HCT116 (cell line): ENCODE measurements at regions not wholly inside any gene's neighbourhood (a gene's known extent, or its start where the extent isn't known, plus 50 kb on each side); places are given as distances from the start of the nearest gene placed in this dataset.

Experiments
- ATAC-seq: fragments of 200-7000 bp; cut with Tn5 transposase; 2 replicates; pipeline ENCODE4 v1.9.1; 2020; ENCODE audit warnings: mild to moderate bottlenecking, moderate library complexity
- BruUV-seq: library from RNA; stranded (reverse); fragments of 400-500 nt; replicated peaks from 2 replicates; lab custom pipeline; 2021; lab: Mats Ljungman, UMichigan
- CTCF ChIA-PET: fragments of 300-600 bp; sonication (Branson Sonifier 250); formaldehyde crosslinking; loops from one replicate; lab custom pipeline; 2021; ENCODE audit warnings: antibody characterized with exemption; lab: Charles Lee
- POLR2A ChIA-PET: fragments of 300-600, 350-600 bp; sonication (Branson Sonifier 250); formaldehyde crosslinking; loops from one replicate; lab custom pipeline; 2021; ENCODE audit warnings: antibody characterized with exemption; lab: Charles Lee
- RAD21 ChIA-PET, 2 experiments: fragments of 300-600 bp; sonication (Branson Sonifier 250); formaldehyde crosslinking; loops; one replicate each; lab custom pipeline; 2023; ENCODE audit warnings: low total read pairs in 2 of 2; ENCODE audit not compliant: uncharacterized antibody in 2 of 2, unreplicated experiment in 2 of 2, low non-redundant PET in 1 of 2; lab: Charles Lee
- DNase-seq: peaks from one replicate; pipeline ENCODE4 v3.0.0-alpha.2; 2010; ENCODE audit warnings: low read depth, low spot score
- H2AFZ ChIP-seq: fragments of 200-600 bp; shearing (Covaris generic), sonication (generic); 2 replicates; pipeline ENCODE4 v1.6.1; 2017; ENCODE audit warnings: low read depth, mixed run types, mixed read lengths, antibody characterized with exemption, low read length; ENCODE audit not compliant: poor library complexity, severe bottlenecking
- H3K27ac ChIP-seq: 2 replicates; pipeline ENCODE4 v1.5.1; 2012; ENCODE audit warnings: low read depth, low read length
- H3K27me3 ChIP-seq: fragments of 200-600 bp; sonication (generic); 2 replicates; pipeline ENCODE4 v1.6.1; 2016; ENCODE audit warnings: mixed run types, low read length, mixed read lengths; ENCODE audit not compliant: insufficient read depth
- H3K36me3 ChIP-seq, 2 experiments: fragments of 200-500 bp in 1 of 2; fragments of 200-600 bp in 1 of 2; sonication (Bioruptor generic) in 1 of 2; sonication (generic) in 1 of 2; 2 replicates each; pipeline versions ENCODE4 v1.5.1 to v1.6.1; 2014 to 2016; ENCODE audit warnings: low read length in 2 of 2, inconsistent platforms in 1 of 2, mixed read lengths in 1 of 2, mixed run types in 1 of 2; ENCODE audit not compliant: insufficient read depth in 2 of 2, control insufficient read depth in 1 of 2
- H3K4me1 ChIP-seq, 2 experiments: fragments of 200-600 bp in 1 of 2; sonication (generic) in 1 of 2; 2 replicates each; pipeline versions ENCODE4 v1.5.1 to v1.6.1; 2012 to 2017; ENCODE audit warnings: low read length in 2 of 2, inconsistent platforms in 1 of 2, mild to moderate bottlenecking in 1 of 2, mixed read lengths in 1 of 2, mixed run types in 1 of 2, moderate library complexity in 1 of 2; ENCODE audit not compliant: insufficient read depth in 2 of 2, control insufficient read depth in 1 of 2
- H3K4me2 ChIP-seq: fragments of 200-600 bp; sonication (generic); 2 replicates; pipeline ENCODE4 v1.6.1; 2017; ENCODE audit warnings: mixed run types, low read length, mixed read lengths
- H3K4me3 ChIP-seq, 2 experiments: fragments of 200-600 bp in 1 of 2; sonication (generic) in 1 of 2; replicated peaks in 1 of 2; 2 replicates each; pipeline ENCODE4 v1.5.1; 2011 to 2016; ENCODE audit warnings: low read length in 2 of 2, control low read depth in 1 of 2, low read depth in 1 of 2, mild to moderate bottlenecking in 1 of 2, mixed read lengths in 1 of 2, mixed run types in 1 of 2
- H3K79me2 ChIP-seq: fragments of 200-600 bp; sonication (generic); 2 replicates; pipeline ENCODE4 v1.6.1; 2017; ENCODE audit warnings: mild to moderate bottlenecking, mixed run types, low read length, moderate library complexity, mixed read lengths; ENCODE audit not compliant: insufficient read depth
- H3K9ac ChIP-seq: fragments of 200-600 bp; sonication (generic); 2 replicates; pipeline ENCODE4 v1.6.1; 2016; ENCODE audit warnings: low read length, mixed read lengths
- H3K9me2 ChIP-seq: fragments of 200-600 bp; sonication (generic), shearing (Covaris generic); 2 replicates; pipeline ENCODE4 v1.6.1; 2017; ENCODE audit warnings: mixed run types, mild to moderate bottlenecking, moderate library complexity; ENCODE audit not compliant: insufficient read depth
- H3K9me3 ChIP-seq, 2 experiments: fragments of 200-500 bp in 1 of 2; fragments of 200-600 bp in 1 of 2; sonication (Bioruptor generic) in 1 of 2; sonication (generic) in 1 of 2; 2 replicates each; pipeline ENCODE4 v1.6.1; 2014 to 2017; ENCODE audit warnings: low read length in 2 of 2, mixed read lengths in 2 of 2, inconsistent platforms in 1 of 2, low read depth in 1 of 2, mild to moderate bottlenecking in 1 of 2, mixed run types in 1 of 2, moderate library complexity in 1 of 2; ENCODE audit not compliant: control insufficient read depth in 1 of 2, insufficient read depth in 1 of 2
- H4K20me1 ChIP-seq: fragments of 200-600 bp; sonication (generic), shearing (Covaris generic); 2 replicates; pipeline ENCODE4 v1.6.1; 2017; ENCODE audit warnings: mixed run types, mild to moderate bottlenecking, moderate library complexity; ENCODE audit not compliant: insufficient read depth
- CBX3 ChIP-seq: IDR thresholded peaks from 2 replicates; pipeline ENCODE4 v1.6.1; 2012; ENCODE audit warnings: low read depth
- CEBPB ChIP-seq: IDR thresholded peaks from 2 replicates; pipeline ENCODE4 v1.6.1; 2012; ENCODE audit warnings: low read depth
- ELF1 ChIP-seq: IDR thresholded peaks from 2 replicates; pipeline ENCODE4 v1.6.1; 2012; ENCODE audit warnings: low read depth, borderline replicate concordance
- EZH2 ChIP-seq: fragments of 200-600 bp; sonication (generic); IDR thresholded peaks from 2 replicates; pipeline ENCODE4 v1.6.1; 2017; ENCODE audit warnings: antibody characterized with exemption, mixed run types
- EZH2phosphoT487 ChIP-seq: fragments of 200-600 bp; IDR thresholded peaks from 2 replicates; pipeline ENCODE4 v1.6.1; 2018; ENCODE audit warnings: antibody characterized with exemption, borderline replicate concordance
- FOSL1 ChIP-seq: IDR thresholded peaks from 2 replicates; pipeline ENCODE4 v1.6.1; 2012; ENCODE audit warnings: low read depth
- JUND ChIP-seq: IDR thresholded peaks from 2 replicates; pipeline ENCODE4 v1.6.1; 2012
- POLR2A ChIP-seq: IDR thresholded peaks from 2 replicates; pipeline ENCODE4 v1.7.0; 2011; ENCODE audit warnings: borderline replicate concordance; ENCODE audit not compliant: insufficient read depth, insufficient read length; ENCODE audit errors: extremely low read depth
- POLR2AphosphoS5 ChIP-seq: IDR thresholded peaks from 2 replicates; pipeline ENCODE4 v1.6.1; 2011; ENCODE audit warnings: mild to moderate bottlenecking, low read depth, low read length, moderate library complexity
- RAD21 ChIP-seq: IDR thresholded peaks from 2 replicates; pipeline ENCODE4 v1.6.1; 2012; ENCODE audit warnings: low read depth, mild to moderate bottlenecking
- SIN3A ChIP-seq: IDR thresholded peaks from 2 replicates; pipeline ENCODE4 v1.6.1; 2012; ENCODE audit warnings: low read depth
- SP1 ChIP-seq: IDR thresholded peaks from 2 replicates; pipeline ENCODE4 v1.6.1; 2012; ENCODE audit warnings: low read depth
- SRF ChIP-seq: IDR thresholded peaks from 2 replicates; pipeline ENCODE4 v1.6.1; 2012; ENCODE audit warnings: low read depth
- TCF7L2 ChIP-seq: IDR thresholded peaks from 2 replicates; pipeline ENCODE4 v1.7.0; 2011; ENCODE audit warnings: borderline replicate concordance, inconsistent platforms; ENCODE audit not compliant: insufficient read depth, insufficient read length; ENCODE audit errors: extremely low read depth
- YY1 ChIP-seq: IDR thresholded peaks from 2 replicates; pipeline ENCODE4 v1.6.1; 2011; ENCODE audit warnings: low read length, low read depth, moderate library complexity, mild to moderate bottlenecking; ENCODE audit not compliant: insufficient replicate concordance; ENCODE audit errors: extremely low read depth
- ZFX ChIP-seq: fragments of 450-650 bp; IDR thresholded peaks from 2 replicates; pipeline ENCODE4 v1.6.1; 2017
- ZNF274 ChIP-seq: fragments of 200-500 bp; sonication (Bioruptor generic); IDR thresholded peaks from 2 replicates; pipeline ENCODE4 v1.6.1; 2014; ENCODE audit warnings: mild to moderate bottlenecking, low read depth, low read length, inconsistent platforms
- intact Hi-C: fragments of 100-400 bp; cut with micrococcal nuclease; formaldehyde crosslinking; loops from 2 replicates; pipeline ENCODE4 v1.10.0; 2022
- TF ChIP-seq, protein P1 (sequence below): IDR thresholded peaks from 2 replicates; pipeline ENCODE4 v1.6.1; 2012
- TF ChIP-seq, protein P2 (sequence below): IDR thresholded peaks from 2 replicates; pipeline ENCODE4 v1.6.1; 2012
- TF ChIP-seq, protein P3 (sequence below), 3 experiments: fragments of 200-600 bp in 1 of 3; sonication (generic) in 1 of 3; IDR thresholded peaks in 2 of 3; conservative IDR thresholded peaks in 1 of 3; 2 replicates each; pipeline ENCODE4 v1.5.1; 2012 to 2017; ENCODE audit warnings: low read depth in 2 of 3, low read length in 2 of 3, antibody characterized with exemption in 1 of 3, borderline replicate concordance in 1 of 3, control low read depth in 1 of 3, mild to moderate bottlenecking in 1 of 3, mixed read lengths in 1 of 3, mixed run types in 1 of 3, moderate library complexity in 1 of 3; ENCODE audit not compliant: insufficient read depth in 1 of 3

DNA sequence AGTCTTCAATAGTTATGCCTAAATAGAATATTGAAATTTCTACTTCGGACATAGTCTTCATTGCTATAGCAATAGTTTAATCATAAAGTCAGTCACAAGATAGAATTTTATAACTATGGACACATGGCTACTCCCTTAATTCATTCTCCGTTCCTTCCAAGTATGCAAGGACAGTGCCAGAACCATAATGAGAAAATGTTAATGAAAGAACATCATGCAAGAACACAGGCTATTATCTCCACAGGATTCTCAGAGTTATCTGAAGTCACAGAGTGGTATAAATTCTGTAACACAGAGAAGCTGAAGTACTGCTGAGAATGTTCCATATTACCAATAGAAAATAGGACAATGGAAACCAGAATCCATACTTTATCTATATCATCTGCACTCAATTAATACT is 826.2 kb downstream of the EPHA7 start:
- no peaks in the 10 kb centered on the region for H3K36me3 ChIP-seq
- H3K27me3 ChIP-seq: no peaks in the 10 kb centered on the region
- ChIA-PET POLR2A (no interaction called here), CTCF (no interaction called here), RAD21 (no interaction called here)
- no peak overlapping the region for H3K4me2 ChIP-seq
- no peak overlapping the region for H2AFZ ChIP-seq
- H3K27ac ChIP-seq: no peak overlapping the region
- H3K4me1 ChIP-seq: no peaks in the 10 kb centered on the region
- no peak for DNase-seq
- BruUV-seq: no TSS peak
- H3K9me3 ChIP-seq: peaks cover 0 to 18% of the 10 kb centered on the region in 2 experiments; a peak in 1 of 4 replicates
- intact Hi-C loops: no loop called here
- TF ChIP-seq RAD21: no peak
- no peak for TF ChIP-seq TCF7L2
- TF ChIP-seq, protein P1, sequence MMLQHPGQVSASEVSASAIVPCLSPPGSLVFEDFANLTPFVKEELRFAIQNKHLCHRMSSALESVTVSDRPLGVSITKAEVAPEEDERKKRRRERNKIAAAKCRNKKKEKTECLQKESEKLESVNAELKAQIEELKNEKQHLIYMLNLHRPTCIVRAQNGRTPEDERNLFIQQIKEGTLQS: no peak
- no peak for TF ChIP-seq CBX3
- H4K20me1 ChIP-seq: no peaks in the 10 kb centered on the region
- H3K4me3 ChIP-seq: no peak overlapping the region
- no peaks in the 10 kb centered on the region for H3K79me2 ChIP-seq
- ATAC-seq: no peak
- no peaks in the 10 kb centered on the region for H3K9me2 ChIP-seq
- H3K9ac ChIP-seq: no peak overlapping the region

DNA sequence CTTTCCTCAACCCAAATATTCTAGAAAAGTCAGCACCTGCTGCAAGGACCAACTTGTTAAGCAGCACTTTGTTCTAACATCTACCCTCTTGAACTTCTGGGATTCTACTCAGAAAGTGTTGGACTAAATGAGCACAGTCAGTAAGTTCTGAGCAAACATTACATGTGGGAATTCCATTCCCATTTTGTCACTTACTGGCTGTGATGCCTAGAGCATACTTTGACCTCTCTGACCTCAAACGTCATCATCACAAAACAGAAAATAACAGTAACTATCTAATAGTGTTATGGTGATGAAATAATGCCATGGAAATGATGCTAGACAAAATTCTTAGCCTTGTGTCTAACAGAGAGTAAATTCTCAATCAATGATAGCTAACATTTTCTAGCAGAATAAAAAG is 829.4 kb downstream of the EPHA7 start:
- Histone ChIP-seq H3K27me3 (no peaks in the 10 kb centered on the region), H3K27ac (no peak overlapping the region), H3K4me1 (no peaks in the 10 kb centered on the region), H4K20me1 (no peaks in the 10 kb centered on the region), H3K79me2 (no peaks in the 10 kb centered on the region), H3K4me3 (no peak overlapping the region), H3K9ac (no peak overlapping the region), H3K9me3 (peaks cover 0 to 24% of the 10 kb centered on the region in 2 experiments; a peak in 2 of 4 replicates), H3K9me2 (no peaks in the 10 kb centered on the region), H3K36me3 (no peaks in the 10 kb centered on the region), H3K4me2 (no peak overlapping the region), H2AFZ (no peak overlapping the region)
- BruUV-seq: no TSS peak
- POLR2A ChIA-PET: no interaction called here
- no peak for DNase-seq
- intact Hi-C loops: no loop called here
- CTCF ChIA-PET: no interaction called here
- ATAC-seq: no peak
- RAD21 ChIA-PET: no interaction called here
- no peak for TF ChIP-seq EZH2
- TF ChIP-seq SRF: no peak
- TF ChIP-seq, protein P2, sequence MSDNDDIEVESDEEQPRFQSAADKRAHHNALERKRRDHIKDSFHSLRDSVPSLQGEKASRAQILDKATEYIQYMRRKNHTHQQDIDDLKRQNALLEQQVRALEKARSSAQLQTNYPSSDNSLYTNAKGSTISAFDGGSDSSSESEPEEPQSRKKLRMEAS: no peak
- TF ChIP-seq SP1: no peak
- no peak for TF ChIP-seq JUND
- TF ChIP-seq YY1: no peak
- TF ChIP-seq, protein P3, sequence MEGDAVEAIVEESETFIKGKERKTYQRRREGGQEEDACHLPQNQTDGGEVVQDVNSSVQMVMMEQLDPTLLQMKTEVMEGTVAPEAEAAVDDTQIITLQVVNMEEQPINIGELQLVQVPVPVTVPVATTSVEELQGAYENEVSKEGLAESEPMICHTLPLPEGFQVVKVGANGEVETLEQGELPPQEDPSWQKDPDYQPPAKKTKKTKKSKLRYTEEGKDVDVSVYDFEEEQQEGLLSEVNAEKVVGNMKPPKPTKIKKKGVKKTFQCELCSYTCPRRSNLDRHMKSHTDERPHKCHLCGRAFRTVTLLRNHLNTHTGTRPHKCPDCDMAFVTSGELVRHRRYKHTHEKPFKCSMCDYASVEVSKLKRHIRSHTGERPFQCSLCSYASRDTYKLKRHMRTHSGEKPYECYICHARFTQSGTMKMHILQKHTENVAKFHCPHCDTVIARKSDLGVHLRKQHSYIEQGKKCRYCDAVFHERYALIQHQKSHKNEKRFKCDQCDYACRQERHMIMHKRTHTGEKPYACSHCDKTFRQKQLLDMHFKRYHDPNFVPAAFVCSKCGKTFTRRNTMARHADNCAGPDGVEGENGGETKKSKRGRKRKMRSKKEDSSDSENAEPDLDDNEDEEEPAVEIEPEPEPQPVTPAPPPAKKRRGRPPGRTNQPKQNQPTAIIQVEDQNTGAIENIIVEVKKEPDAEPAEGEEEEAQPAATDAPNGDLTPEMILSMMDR (IDR thresholded peaks at IDR 0.05 in 2 of 3, conservative IDR thresholded peaks at IDR 0.05 in 1 of 3; ENCODE audit: borderline replicate concordance in 1 of 3, insufficient read depth in 1 of 3, low read depth in 2 of 3, low read length in 2 of 3): no peak
- no peak for TF ChIP-seq FOSL1
- TF ChIP-seq TCF7L2: no peak
- TF ChIP-seq EZH2phosphoT487: no peak
- TF ChIP-seq ELF1: no peak
- no peak for TF ChIP-seq ZNF274
- no peak for TF ChIP-seq POLR2AphosphoS5
- TF ChIP-seq CEBPB: no peak
- TF ChIP-seq POLR2A: no peak
- no peak for TF ChIP-seq SIN3A
- no peak for TF ChIP-seq RAD21
- TF ChIP-seq ZFX: no peak
